ENCODE measurements at regions not wholly inside any gene's neighbourhood (a gene's known extent, or its start where the extent isn't known, plus 50 kb on each side); places are given as distances from the start of the nearest gene placed in this dataset.

DNA sequence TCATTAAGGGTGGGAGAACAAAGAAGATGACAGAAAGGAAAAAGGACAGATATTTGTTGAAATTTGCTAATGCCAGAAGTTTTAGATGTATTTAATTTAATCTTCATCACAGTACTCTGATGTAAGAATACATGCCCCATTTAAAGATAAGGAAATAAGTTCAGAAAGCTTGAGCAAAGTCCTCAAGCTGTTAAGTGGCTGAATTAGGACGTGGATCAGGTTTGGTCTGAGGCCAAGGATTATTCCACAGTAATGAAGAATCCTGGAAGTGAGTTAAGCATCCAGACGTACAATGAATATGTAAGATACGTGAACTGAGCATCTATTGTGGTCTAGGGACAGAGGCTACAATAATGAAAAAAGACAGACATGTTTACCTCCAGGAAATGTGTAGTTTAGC is 671.3 kb downstream of the PRELID2 start:
- no peak overlapping the region for H3K4me3 ChIP-seq (ENCODE audit: low read depth, low read length)
- ChIA-PET CTCF (no interaction called here), POLR2A (no interaction called here)
- DNase-seq (ENCODE audit: low read depth, low spot score): no peak
- no peaks in the 10 kb centered on the region for H3K9me3 ChIP-seq (ENCODE audit: control insufficient read depth, insufficient read depth, low read length)
- TF ChIP-seq, protein P1, sequence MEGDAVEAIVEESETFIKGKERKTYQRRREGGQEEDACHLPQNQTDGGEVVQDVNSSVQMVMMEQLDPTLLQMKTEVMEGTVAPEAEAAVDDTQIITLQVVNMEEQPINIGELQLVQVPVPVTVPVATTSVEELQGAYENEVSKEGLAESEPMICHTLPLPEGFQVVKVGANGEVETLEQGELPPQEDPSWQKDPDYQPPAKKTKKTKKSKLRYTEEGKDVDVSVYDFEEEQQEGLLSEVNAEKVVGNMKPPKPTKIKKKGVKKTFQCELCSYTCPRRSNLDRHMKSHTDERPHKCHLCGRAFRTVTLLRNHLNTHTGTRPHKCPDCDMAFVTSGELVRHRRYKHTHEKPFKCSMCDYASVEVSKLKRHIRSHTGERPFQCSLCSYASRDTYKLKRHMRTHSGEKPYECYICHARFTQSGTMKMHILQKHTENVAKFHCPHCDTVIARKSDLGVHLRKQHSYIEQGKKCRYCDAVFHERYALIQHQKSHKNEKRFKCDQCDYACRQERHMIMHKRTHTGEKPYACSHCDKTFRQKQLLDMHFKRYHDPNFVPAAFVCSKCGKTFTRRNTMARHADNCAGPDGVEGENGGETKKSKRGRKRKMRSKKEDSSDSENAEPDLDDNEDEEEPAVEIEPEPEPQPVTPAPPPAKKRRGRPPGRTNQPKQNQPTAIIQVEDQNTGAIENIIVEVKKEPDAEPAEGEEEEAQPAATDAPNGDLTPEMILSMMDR (IDR thresholded peaks at IDR 0.05; ENCODE audit: low read depth, low read length): no peak
- no peaks in the 10 kb centered on the region for H3K27me3 ChIP-seq (ENCODE audit: control insufficient read depth, insufficient read depth, low read length)
- H3K27ac ChIP-seq (ENCODE audit: low read depth, low read length): no peak overlapping the region

DNA sequence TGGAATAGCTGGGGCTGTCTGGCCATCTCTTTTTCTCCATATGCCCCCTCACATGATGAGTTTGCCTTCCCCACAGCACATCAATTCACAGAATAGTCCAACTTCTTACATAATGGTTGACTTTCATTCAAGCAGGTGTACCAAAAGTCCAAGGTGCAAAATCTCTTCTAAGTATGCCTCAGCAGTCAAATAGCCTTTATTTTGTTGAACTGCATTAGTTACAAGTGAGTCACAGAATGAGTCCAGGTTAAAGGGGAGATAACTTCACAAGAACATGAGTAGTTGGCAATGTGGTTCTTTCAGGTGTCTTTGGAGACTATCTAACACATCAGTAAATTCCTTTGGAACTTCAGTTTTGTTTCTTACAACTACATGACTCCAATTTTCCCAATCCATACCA is 672.5 kb downstream of the PRELID2 start:
- Histone ChIP-seq H3K4me3 (ENCODE audit: low read depth, low read length) (no peak overlapping the region), H3K9me3 (ENCODE audit: control insufficient read depth, insufficient read depth, low read length) (no peaks in the 10 kb centered on the region), H3K27me3 (ENCODE audit: control insufficient read depth, insufficient read depth, low read length) (no peaks in the 10 kb centered on the region), H3K27ac (ENCODE audit: low read depth, low read length) (no peak overlapping the region)
- ChIA-PET CTCF (no interaction called here), POLR2A (no interaction called here)
- no peak for DNase-seq (ENCODE audit: low read depth, low spot score)
- TF ChIP-seq, protein P1 (IDR thresholded peaks at IDR 0.05; ENCODE audit: low read depth, low read length): no peak

DNA sequence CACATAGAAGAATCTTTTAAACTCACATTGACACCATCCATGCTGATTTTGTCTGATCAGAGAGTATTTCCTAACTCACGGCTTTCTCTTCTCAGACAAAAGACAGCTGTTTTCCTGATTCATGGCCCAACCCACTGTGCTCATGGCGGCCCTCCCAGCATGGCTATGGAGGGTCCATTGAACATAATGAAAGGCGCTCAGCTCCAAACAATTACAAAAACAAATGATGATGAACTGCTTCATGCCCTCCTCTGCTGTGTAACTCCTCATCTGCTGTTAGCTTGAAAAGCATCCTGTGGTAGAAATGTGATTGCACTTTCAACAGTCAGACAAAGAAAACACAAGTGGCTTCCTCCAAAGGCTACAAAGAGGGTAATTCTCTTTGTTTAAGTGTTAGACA is 673.8 kb downstream of the PRELID2 start:
- ChIA-PET POLR2A (no interaction called here), CTCF (interaction anchor here (0.6 kb wide), 1 partner anchor 1129 kb away, joined by 5 read pairs; no protein-coding TSS in a partner anchor)
- no peak overlapping the region for H3K4me3 ChIP-seq (ENCODE audit: low read depth, low read length)
- no peaks in the 10 kb centered on the region for H3K27me3 ChIP-seq (ENCODE audit: control insufficient read depth, insufficient read depth, low read length)
- H3K27ac ChIP-seq (ENCODE audit: low read depth, low read length): no peak overlapping the region
- no peaks in the 10 kb centered on the region for H3K9me3 ChIP-seq (ENCODE audit: control insufficient read depth, insufficient read depth, low read length)
- TF ChIP-seq, protein P1 (IDR thresholded peaks at IDR 0.05; ENCODE audit: low read depth, low read length): no peak
- no peak for DNase-seq (ENCODE audit: low read depth, low spot score)

DNA sequence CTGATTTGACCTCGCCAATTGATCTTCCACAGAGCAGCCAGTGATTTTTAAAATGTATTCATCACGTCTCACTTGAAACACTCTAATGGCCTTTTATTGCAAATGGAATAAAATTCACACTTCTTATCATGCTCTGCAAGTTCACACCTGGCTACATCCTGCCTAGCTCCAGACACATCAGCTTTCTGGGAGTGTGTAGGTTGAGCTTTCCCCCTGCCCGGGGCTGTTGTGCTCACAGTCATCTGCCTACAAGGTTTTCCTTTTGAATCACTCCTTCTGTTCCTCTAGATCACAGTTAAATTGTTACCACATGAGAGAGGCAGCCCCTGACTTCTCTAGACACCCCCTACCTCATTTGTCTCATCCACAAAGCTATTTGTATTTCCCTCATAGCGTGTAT is 674.5 kb downstream of the PRELID2 start:
- TF ChIP-seq, protein P1 (IDR thresholded peaks at IDR 0.05; ENCODE audit: low read depth, low read length): no peak
- Histone ChIP-seq H3K9me3 (ENCODE audit: control insufficient read depth, insufficient read depth, low read length) (no peaks in the 10 kb centered on the region), H3K27ac (ENCODE audit: low read depth, low read length) (no peak overlapping the region), H3K4me3 (ENCODE audit: low read depth, low read length) (no peak overlapping the region), H3K27me3 (ENCODE audit: control insufficient read depth, insufficient read depth, low read length) (no peaks in the 10 kb centered on the region)
- ChIA-PET CTCF (no interaction called here), POLR2A (no interaction called here)
- no peak for DNase-seq (ENCODE audit: low read depth, low spot score)

DNA sequence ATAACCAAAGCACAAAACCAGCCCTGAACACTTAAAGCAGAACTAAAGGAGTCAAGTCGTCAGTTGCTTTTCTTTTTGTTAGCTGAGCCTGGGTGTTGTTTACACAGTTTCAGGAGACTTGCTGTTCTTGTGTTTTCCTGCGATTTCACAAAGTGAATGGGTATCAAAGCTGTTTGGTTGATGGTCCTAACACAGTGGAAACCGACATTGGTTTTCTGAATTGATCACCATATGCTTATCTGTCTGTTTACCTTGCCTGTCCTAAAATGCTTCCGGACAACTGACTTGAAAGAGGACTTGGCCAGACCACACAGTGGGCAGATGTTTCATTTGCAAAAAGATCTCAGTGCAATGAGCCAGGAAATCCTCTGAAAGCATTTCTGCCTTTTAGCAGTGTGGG is 676.4 kb downstream of the PRELID2 start:
- CTCF ChIA-PET: no interaction called here
- Histone ChIP-seq H3K27ac (ENCODE audit: low read depth, low read length) (no peak overlapping the region), H3K4me3 (ENCODE audit: low read depth, low read length) (no peak overlapping the region), H3K9me3 (ENCODE audit: control insufficient read depth, insufficient read depth, low read length) (no peaks in the 10 kb centered on the region), H3K27me3 (ENCODE audit: control insufficient read depth, insufficient read depth, low read length) (no peaks in the 10 kb centered on the region)
- TF ChIP-seq, protein P1 (IDR thresholded peaks at IDR 0.05; ENCODE audit: low read depth, low read length): no peak
- DNase-seq (ENCODE audit: low read depth, low spot score): no peak
- POLR2A ChIA-PET: no interaction called here

Measured in AG04450 (cell line).